ENCODE measurements at regions not wholly inside any gene's neighbourhood (a gene's known extent, or its start where the extent isn't known, plus 50 kb on each side); places are given as distances from the start of the nearest gene placed in this dataset.

GRCh38 chr22:48075604-48076003 is 1313.2 kb downstream of the TBC1D22A start:
- TF ChIP-seq CTCF (IDR thresholded peaks at IDR 0.05) (no peak), POLR2AphosphoS5 (IDR thresholded peaks at IDR 0.05) (no peak), POLR2A (IDR thresholded peaks at IDR 0.05) (no peak), EP300 (IDR thresholded peaks at IDR 0.05) (no peak)
